ENCODE measurements at regions not wholly inside any gene's neighbourhood (a gene's known extent, or its start where the extent isn't known, plus 50 kb on each side); places are given as distances from the start of the nearest gene placed in this dataset.

DNA sequence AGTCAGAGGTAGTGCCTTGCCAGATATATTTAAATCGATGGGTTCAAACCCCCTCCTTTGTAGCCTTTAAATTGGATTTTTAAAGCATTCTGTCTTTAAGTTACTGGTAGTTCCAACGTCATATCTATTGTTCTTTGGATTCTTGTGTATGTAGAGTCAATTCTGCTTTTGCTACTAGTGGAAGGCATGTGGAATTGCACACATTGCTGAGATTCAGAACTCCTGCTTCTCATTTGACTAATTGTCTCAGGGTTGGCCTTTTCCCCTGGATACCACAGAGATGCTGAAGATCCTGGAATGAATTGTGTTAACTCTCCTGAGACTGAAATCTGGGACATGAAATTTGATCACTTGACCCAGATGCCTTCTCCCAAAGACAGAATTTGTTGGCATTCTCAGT is 328.3 kb upstream of the RPS6KA3 start:
- TF ChIP-seq, protein P1, sequence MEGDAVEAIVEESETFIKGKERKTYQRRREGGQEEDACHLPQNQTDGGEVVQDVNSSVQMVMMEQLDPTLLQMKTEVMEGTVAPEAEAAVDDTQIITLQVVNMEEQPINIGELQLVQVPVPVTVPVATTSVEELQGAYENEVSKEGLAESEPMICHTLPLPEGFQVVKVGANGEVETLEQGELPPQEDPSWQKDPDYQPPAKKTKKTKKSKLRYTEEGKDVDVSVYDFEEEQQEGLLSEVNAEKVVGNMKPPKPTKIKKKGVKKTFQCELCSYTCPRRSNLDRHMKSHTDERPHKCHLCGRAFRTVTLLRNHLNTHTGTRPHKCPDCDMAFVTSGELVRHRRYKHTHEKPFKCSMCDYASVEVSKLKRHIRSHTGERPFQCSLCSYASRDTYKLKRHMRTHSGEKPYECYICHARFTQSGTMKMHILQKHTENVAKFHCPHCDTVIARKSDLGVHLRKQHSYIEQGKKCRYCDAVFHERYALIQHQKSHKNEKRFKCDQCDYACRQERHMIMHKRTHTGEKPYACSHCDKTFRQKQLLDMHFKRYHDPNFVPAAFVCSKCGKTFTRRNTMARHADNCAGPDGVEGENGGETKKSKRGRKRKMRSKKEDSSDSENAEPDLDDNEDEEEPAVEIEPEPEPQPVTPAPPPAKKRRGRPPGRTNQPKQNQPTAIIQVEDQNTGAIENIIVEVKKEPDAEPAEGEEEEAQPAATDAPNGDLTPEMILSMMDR (IDR thresholded peaks at IDR 0.05), result no peak
- no peak for TF ChIP-seq POLR2A (IDR thresholded peaks at IDR 0.05)

All from gastroesophageal sphincter (tissue), 3 donors.